ENCODE measurements at regions not wholly inside any gene's neighbourhood (a gene's known extent, or its start where the extent isn't known, plus 50 kb on each side); places are given as distances from the start of the nearest gene placed in this dataset.
"Not testable (repeated sequence)": the region's sequence is repeated elsewhere in the genome, so short reads cannot be mapped to it uniquely, and the experiment has no call there.

- DNase-seq (ENCODE audit: low read depth): no peak
These were observed 917.6 kb downstream of the TLE1 start for GRCh38 chr9:80771555-80772347.

DNA sequence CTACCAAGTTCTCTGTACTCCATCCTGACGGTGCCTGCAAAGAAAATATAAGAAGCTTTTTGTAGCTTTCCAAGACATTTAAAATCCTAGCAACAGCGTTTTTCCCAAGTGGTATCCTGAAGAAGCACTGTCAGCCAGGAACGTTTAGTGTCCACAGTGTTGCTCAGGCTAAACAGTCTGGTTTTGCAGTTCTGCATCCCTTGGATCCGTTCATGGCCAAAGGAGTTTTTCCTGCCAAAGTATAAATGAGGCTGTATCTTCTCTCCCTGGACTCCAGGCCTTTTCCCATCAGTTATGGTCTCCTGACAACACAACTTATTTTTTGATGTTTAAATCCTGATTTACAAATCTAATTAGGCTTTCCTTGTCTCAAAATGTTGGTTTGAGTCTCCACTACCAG is 925.8 kb downstream of the TLE1 start:
- DNase-seq (ENCODE audit: low read depth): no peak

- no peak for DNase-seq (ENCODE audit: low read depth)
These were observed 933.8 kb downstream of the TLE1 start for GRCh38 chr9:80755586-80755985.

DNA sequence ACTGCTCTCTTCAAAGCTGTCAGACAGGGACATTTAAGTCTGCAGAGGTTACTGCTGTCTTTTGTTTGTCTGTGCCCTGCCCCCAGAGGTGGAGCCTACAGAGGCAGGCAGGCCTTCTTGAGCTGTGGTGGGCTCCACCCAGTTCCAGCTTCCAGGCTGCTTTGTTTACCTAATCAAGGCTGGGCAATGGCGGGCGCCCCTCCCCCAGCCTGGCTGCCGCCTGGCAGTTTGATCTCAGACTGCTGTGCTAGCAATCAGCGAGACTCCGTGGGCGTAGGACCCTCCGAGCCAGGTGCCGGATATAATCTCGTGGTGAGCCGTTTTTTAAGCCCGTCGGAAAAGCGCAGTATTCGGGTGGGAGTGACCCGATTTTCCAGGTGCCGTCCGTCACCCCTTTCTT is 942.3 kb downstream of the TLE1 start:
- DNase-seq (ENCODE audit: low read depth): not testable (repeated sequence)

- DNase-seq (ENCODE audit: low read depth): no peak
These were observed 956.8 kb downstream of the TLE1 start for GRCh38 chr9:80732506-80732905.

DNA sequence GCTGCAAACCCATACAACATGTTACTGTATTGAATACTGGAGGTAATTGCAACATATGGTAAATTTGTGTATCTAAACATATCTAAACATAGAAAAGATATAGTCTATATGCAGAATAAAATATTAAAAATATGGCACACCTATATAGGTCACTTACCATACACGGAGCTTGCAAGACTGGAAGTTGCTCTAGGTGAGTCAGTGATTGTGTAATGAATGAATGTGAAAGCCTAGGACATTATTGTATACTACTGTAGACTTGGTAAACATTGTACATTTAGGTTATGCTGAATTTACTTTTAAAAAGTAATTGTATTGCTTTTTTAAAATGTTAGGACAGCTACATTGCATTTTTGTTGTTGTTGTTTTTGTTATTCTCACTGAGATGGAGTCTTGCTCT is 968.8 kb downstream of the TLE1 start:
- DNase-seq (ENCODE audit: low read depth): no peak

- peak; percentile 25 for DNase-seq (ENCODE audit: low read depth)
These were observed 982.2 kb downstream of the TLE1 start for GRCh38 chr9:80707120-80707519.

- DNase-seq (ENCODE audit: low read depth): no peak
These were observed 988.3 kb downstream of the TLE1 start for GRCh38 chr9:80701061-80701460.

- DNase-seq (ENCODE audit: low read depth): peak; percentile 81
These were observed 989.8 kb downstream of the TLE1 start for GRCh38 chr9:80699511-80699998.

- DNase-seq (ENCODE audit: low read depth): no peak
These were observed 990.5 kb downstream of the TLE1 start for GRCh38 chr9:80698725-80699410.

DNA sequence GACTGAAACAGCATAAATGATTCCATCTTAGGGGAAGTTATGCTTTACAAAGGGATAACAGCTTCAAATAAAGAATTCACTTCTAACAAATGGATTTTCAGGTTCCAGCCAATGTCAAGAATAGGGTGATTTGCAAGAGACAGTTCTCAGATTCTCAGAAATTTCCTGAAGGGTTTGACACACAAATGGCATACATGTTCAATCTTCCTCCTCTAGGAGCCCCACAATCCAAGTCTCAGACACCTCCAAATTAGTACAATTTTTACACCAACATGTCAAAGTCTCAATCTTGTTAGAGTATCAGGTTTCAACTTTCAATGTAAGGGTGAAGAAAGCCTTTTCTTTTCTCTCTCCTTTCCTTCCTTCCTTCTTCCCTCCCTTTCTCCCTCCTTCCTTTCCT is 996.6 kb downstream of the TLE1 start:
- DNase-seq (ENCODE audit: low read depth): no peak

DNA sequence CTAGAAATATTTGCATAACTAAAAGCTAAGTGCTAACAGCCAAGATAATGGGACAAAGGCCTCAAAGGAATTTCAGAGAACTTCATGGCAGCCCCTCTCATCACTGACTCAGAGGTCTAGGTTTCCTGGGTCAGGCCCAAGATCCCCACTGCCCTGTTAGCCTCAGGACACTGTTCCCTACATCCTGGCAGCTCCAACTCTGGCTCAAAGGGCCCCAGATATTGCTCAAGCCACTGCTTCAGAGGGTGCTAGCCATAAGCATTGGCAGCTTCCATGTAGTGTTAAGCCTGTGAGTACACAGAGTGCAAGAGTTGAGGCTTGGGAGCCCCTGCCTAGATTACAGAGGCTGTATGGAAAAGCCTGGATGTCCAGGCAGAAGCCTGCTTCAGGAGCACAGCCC is 998.1 kb downstream of the TLE1 start:
- peak; percentile 4 for DNase-seq (ENCODE audit: low read depth)

DNA sequence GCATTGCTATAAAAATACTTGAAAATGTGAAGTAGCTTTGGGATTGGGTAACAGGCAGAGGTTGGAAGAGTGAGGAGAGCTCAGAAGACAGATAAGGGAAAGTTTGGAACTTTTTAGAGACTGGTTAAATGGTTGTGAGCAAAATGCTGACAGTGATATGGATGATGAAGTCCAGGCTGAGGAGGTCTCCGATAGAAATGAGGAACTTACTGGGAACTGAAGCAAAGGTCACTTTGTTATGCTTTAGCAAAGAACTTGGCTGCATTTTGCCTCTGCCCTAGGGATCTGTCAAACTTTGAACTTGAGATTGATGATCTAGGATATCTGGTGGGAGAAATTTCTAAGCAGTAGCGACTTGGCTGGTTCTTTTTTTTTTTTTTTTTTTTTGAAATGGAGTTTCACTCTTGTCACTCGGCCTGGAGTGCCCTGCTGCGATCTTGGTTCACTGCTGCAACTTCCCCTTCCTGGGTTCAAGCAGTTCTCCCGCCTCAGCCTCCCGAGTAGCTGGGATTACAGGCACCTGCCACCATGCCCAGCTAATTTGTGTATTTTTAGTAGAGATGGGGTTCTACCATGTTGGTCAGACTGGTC is 998.9 kb downstream of the TLE1 start:
- no peak for DNase-seq (ENCODE audit: low read depth)

GRCh38 chr9:80679916-80680315 is 1009.4 kb downstream of the TLE1 start:
- no peak for DNase-seq (ENCODE audit: low read depth)

DNA sequence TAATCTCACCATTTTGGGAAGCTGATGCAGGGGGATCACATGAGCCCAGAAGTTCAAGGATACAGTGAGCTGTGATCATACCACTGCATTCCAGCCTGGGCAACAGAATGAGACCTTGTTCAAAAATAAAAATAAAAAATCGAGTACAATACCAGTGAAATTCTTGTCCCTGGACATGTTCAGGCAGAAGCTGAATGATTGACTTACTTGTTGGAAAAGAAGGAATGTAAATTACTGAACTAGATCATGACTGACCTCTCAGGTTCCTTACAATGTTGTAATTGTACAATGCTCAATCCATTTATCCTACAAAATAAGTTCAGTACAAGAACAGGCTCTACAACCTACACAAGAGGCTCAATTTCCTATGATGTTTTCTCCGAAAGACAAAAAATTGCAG is 1010.4 kb downstream of the TLE1 start:
- no peak for DNase-seq (ENCODE audit: low read depth)

GRCh38 chr9:80673496-80673895 is 1015.9 kb downstream of the TLE1 start:
- no peak for DNase-seq (ENCODE audit: low read depth)

DNA sequence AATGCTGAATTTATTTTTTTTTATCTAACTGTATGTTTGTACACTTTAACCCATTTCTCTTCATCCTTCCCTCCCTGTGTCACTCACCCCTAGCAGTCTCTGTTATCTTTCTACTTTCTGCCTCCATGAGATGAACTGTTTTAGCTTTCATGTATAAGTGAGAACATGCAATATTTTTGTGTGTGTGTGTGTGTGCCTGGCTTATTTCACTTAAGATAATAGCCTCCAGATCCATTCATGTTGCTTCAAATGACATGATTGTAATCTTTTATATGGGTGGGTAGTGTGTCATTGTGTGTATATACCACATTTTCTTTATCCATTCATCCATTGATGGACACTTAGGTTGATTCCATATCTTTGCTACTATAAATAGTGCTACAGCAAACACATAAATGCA is 1023.9 kb downstream of the TLE1 start:
- no peak for DNase-seq (ENCODE audit: low read depth)

DNA sequence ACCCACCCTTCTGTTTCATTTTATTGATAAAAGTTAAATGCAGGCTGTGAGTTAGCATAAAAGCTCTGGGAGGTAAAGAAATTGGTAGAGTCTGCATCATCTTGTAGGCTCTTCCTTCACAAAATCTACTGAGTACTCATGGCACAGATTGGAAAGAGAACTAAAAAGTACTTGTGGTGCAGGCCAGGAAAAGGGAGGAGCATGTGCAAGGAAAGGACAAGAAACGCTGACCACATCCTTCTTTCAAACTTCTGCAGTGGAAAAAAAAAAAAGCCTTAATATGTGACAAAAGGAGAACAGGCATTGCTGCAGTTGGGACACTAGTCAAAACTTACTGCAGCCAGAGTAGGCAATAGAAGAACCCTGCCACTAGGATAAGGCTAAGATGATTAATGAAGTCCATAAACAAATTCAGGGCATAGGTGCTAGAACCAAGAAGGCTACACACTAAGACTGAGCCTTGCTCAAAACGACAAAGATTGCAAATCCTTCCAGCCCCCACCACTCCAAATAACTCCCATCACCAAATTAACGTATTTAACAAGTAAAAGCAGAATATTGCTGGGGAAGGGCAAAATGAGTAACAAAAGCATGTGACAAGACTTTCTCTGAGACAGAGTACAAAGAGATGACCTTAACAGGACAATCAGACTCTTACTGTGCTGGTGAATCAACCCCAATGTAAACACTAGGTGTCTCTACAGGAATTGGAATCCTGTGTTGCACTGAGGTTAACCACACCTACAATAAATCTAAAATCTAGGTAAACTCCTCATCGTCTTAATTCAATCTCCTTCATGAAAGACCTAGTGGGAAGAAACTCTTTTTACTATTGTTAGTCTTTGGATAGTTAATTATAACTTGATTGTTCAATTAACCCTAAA is 1024.8 kb downstream of the TLE1 start:
- peak; percentile 62 for DNase-seq (ENCODE audit: low read depth)

DNA sequence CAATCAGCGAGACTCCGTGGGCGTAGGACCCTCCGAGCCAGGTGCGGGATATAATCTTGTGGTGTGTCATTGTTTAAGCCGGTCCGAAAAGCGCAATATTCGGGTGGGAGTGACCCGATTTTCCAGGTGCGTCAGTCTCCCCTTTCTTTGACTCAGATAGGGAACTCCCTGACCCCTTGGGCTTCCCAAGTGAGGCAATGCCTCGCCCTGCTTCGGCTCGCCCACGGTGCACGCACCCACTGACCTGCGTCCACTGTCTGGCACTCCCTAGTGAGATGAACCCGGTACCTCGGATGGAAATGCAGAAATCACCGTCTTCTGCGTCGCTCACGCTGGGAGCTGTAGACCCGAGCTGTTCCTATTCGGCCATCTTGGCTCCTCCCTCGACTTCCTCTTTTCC is 1029.6 kb downstream of the TLE1 start:
- not testable (repeated sequence) for DNase-seq (ENCODE audit: low read depth)

DNA sequence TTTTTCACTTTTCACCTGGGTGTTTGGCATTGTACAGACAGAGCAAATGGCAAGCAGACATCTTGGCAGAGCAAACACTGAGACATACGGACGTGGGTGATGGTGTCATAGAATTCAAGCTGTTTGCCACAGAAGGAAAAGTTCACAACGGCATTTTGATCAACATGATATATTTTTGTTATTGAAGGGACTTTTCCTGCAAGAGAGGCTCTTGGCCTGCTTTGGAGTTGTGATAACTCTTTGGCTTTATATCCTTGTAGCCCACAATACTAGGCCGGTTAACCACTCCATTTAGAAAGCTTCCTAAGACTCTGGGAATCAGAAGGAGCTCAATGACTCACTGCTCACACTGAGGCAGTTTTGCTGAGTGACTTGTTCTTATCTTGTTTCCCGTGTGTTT is 1038.3 kb downstream of the TLE1 start:
- peak; percentile 37 for DNase-seq (ENCODE audit: low read depth)

GRCh38 chr9:80649496-80649895 is 1039.9 kb downstream of the TLE1 start:
- no peak for DNase-seq (ENCODE audit: low read depth)

- peak; percentile 50 for DNase-seq (ENCODE audit: low read depth)
These were observed 1040.3 kb downstream of the TLE1 start for GRCh38 chr9:80649001-80649420.
